ENCODE measurements at regions not wholly inside any gene's neighbourhood (a gene's known extent, or its start where the extent isn't known, plus 50 kb on each side); places are given as distances from the start of the nearest gene placed in this dataset.

DNA sequence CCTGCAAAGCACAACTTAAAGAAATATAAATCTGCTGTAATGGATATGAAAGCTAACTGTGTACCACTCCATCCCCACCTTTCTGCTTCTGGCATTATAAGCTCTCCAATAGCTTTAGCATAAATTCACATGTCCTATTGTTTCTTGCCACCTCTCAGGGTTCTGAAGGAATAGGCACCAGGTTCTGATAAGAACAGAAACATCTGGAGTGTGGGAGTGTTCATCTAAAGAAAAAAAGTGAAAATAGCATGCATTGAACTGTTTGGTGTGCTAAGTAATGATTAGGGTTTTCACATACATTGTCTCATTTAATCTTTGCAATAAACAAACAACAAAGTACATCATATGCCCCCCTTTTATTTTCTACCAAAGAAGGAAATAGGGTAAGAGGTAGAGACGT, 72.3 kb downstream of the FAM76B start:
- DNase-seq (ENCODE audit: low read depth): no peak
- in situ Hi-C loops (cut with HindIII; ENCODE audit: low pct_unique_long_range_greater_than_20kb, low sequenced_read_pairs): no loop called here

DNA sequence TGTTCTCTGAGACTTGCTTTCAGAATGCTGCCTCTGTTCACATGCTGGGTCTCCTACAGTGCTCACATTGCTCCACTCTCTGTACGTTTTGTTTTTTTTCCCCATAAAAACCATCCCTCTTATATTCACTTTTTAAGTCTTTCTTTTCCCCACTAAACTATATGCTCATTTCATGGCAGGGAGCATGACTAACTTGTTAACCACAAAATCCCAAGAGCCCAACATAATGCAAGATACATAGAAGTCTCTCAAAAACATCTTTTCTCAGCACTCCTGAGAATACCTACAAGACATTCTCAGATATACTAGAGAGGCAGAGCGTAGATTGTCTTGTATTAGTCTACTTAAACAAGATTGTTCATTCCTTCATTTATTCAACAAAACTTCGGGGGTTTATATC, 73.3 kb downstream of the FAM76B start:
- in situ Hi-C loops (cut with HindIII; ENCODE audit: low pct_unique_long_range_greater_than_20kb, low sequenced_read_pairs): no loop called here
- no peak for DNase-seq (ENCODE audit: low read depth)

DNA sequence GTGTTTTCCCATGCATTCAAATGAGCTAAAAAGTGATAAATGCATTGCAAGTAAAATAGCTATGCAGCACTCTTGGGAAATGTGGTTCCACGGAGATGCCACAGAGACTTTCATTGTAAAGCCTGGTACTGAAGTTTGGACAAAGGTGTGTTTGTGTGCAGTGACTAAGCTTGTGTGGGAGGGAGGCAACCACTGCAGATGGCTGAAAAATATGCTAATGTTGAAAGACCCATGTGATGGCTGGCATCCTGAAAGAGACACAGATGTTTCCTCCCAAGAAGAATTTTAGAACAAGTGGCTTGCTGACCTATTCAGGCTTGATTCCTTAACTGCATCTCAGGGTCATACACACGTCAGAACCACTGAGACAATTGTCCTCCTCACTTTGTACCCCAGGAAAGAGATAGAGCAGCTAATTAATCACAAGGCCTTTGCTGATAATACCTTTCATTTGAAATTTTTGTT, 73.8 kb downstream of the FAM76B start:
- in situ Hi-C loops (cut with HindIII; ENCODE audit: low pct_unique_long_range_greater_than_20kb, low sequenced_read_pairs): no loop called here
- DNase-seq (ENCODE audit: low read depth): peak; percentile 4

DNA sequence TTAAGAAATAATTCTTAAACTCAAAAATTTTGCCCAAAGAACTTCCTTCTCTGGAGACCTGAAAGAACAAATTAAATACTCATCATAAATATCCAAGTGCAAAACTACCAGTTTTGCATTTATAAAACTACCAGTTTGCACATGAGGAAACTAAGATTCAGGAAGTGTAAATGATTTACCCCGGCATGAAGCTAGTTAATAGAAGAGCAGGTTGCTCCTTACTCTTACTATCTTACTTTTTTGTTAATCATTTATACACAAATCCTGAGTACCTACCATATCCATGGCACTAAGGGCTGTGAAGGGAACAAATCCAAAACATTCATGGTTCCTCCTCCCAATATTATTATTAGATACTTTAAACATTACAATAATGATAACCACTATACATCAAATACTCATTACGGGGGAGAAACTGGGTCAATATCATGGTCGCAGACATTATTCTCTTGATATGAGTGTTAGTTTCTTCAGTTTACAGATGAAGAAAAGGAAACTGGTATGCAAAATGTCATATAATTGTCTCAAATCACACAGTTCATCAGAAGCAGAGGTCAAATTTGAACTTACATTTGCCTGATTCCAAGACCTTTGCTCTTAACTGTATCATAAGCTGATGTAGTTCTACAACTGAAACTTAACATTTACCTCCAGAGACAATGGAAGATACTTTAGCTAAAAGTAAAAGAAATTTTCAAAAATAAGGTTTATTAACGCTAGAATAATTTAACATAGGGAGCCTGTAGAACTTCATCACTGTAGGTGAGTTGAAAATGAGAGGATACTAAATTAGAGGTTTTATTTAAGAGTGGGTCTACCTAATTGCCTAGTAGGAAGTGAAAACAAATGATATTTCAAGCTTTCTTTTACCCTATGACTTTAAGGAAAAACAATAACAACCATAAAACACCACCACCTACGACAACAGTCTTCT, 74.5 kb downstream of the FAM76B start:
- DNase-seq (ENCODE audit: low read depth): no peak
- in situ Hi-C loops (cut with HindIII; ENCODE audit: low pct_unique_long_range_greater_than_20kb, low sequenced_read_pairs): no loop called here

DNA sequence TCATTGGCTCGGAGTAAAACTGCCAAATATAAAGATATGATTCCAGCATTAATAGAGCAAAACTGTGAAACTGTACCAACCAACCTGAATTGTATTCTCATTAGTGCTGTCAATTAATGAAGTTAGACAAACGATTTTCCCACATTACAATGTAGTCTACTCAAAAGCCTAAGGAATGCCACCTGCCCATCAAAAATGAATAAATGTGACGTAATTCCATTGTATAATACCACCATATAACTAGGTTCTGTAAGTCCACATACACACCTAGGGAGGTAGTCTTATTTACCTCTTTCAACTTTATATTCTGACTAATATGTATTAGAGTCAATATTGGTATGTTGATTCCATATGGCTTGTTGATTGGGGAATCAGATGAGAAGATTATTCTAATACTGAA, 76.2 kb downstream of the FAM76B start:
- no peak for DNase-seq (ENCODE audit: low read depth)
- in situ Hi-C loops (cut with HindIII; ENCODE audit: low pct_unique_long_range_greater_than_20kb, low sequenced_read_pairs): no loop called here

DNA sequence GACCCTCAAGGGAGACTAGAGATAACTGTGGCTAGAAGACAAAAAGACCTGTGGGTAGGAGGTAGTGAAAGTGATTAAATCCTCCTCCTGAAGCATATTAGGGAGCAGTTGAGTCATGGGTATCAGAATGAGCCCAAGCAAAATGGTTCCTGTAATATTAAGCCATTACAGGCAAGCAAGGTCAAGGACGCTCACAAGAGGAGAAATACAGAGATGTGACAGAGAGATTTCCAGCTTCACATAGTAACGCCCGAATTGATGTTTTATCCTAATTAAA, 77.7 kb downstream of the FAM76B start:
- in situ Hi-C loops (cut with HindIII; ENCODE audit: low pct_unique_long_range_greater_than_20kb, low sequenced_read_pairs): no loop called here
- DNase-seq (ENCODE audit: low read depth): no peak

DNA sequence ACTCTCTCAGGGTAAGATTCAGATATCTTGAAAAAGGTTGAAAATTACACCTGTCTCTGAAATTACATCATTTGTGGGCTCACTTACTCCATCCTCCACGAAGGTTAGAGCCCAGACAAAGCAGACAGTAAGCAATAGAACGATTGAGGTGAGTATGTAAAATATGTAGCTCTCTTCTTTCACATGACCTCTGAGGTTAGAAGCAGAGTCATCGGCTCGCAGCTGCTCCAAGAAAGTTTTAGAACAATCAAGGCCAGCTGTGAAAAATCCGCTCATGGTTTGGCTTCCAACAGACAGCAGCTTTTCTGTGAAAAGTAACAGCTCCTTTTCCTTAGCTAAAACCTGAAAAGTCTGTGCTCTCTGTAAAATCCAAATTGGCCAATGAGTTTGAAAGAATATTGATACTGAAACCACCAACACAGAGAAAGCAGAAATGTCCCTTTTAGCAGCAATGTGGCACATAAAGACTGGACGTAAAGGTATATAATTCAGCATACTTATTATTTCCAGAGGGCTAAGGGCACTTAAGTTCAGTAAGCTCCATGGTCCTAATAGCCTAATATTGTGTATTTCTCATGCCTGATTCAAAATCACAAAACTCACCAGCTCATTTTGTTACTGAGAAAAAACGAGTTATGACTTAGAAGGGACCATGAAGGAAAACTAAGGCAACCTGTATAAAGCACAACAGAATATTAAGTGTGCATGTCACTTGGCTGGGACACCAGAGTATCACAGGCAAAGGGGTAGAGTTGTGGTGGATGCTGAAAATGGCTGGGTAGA, 78.2 kb downstream of the FAM76B start:
- DNase-seq (ENCODE audit: low read depth): no peak
- in situ Hi-C loops (cut with HindIII; ENCODE audit: low pct_unique_long_range_greater_than_20kb, low sequenced_read_pairs): no loop called here

DNA sequence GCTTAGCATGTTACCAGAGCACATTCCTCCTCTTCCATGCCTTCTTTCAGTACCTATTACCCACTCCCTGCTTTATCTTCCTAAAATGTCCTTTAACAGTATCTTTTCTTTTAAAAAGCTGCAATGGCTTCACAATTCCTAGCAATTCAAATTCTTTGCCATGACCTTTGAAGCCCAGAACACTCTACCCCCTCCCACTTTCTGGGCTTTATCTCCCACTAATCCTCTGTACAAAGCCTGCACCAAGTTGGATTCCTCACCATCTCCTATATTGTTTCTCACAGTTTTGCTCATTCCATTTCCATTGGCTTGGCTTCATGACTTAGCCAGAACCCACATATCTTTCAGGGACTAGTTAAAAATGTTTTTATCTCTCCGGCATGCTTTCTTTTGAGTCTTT, 80.9 kb downstream of the FAM76B start:
- in situ Hi-C loops (cut with HindIII; ENCODE audit: low pct_unique_long_range_greater_than_20kb, low sequenced_read_pairs): no loop called here
- DNase-seq (ENCODE audit: low read depth): no peak

DNA sequence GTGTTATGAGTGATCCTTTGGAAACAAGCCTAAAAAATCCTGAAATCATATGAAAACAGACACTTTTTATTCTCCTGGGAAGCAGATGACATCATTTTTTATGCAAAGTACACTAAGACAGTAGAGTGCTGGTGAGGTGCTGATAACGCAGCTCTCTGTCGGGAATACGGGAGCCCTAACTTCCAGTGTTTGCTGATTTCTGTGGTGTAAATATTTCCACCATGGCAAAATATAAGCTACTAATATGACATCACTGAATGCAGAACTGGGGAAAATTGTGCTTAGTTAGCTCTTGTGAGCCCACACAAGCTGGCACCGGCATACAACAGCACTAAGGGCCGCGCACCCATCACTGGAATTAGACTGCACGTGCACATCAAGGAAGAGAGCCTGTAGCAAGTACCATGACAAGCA, 82.6 kb downstream of the FAM76B start:
- no peak for DNase-seq (ENCODE audit: low read depth)
- in situ Hi-C loops (cut with HindIII; ENCODE audit: low pct_unique_long_range_greater_than_20kb, low sequenced_read_pairs): no loop called here

DNA sequence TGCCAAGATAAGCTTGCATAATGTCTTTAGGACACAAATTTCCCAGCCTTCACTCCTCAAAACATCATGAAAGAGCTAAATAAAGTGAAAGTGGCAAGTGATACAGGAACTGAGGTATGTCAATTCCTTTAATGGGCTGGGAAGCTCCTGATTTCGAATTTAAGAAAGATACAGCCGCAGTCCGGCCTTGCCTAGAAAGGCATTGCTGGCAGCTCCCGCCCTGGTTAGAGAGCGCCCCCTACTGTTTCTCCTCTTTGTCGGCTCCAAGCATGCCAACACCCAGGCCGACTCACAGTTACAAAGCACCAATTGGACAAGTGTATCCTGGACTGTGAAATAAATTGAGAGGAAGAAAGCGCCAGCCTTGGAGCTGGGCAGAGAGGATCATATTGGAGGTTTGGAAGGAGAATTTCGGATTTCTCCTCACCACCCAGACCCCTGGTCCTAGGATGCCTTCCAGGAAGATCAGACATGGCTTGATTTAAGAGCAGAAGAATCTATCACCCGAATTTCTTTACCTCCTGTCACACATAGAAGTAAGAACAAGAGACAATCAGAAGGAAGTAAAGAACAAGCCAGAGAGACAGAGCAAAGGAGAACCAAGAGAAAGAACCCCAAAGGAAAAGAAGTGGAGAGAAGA, 84.0 kb downstream of the FAM76B start:
- peak; percentile 56 for DNase-seq (ENCODE audit: low read depth)
- in situ Hi-C loops (cut with HindIII; ENCODE audit: low pct_unique_long_range_greater_than_20kb, low sequenced_read_pairs): no loop called here

DNA sequence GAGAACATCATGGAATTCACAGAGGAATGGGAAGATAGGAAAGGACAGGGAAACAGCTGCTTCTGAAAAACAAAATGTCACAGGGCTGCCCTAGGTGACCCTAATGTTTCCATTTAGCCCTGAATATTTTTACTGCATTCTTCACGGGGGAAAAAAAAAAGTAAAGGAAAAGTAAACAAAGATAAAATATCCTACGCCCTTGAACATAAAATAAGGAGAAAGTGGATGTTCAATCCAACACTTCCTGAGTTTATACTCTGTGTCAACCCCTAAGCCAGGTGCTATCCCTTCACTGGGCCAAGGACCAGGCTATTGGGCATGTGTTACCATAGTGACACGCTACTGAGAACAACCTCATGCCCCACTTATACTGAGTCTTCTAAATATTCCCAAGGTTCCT, 84.7 kb downstream of the FAM76B start:
- in situ Hi-C loops (cut with HindIII; ENCODE audit: low pct_unique_long_range_greater_than_20kb, low sequenced_read_pairs): no loop called here

DNA sequence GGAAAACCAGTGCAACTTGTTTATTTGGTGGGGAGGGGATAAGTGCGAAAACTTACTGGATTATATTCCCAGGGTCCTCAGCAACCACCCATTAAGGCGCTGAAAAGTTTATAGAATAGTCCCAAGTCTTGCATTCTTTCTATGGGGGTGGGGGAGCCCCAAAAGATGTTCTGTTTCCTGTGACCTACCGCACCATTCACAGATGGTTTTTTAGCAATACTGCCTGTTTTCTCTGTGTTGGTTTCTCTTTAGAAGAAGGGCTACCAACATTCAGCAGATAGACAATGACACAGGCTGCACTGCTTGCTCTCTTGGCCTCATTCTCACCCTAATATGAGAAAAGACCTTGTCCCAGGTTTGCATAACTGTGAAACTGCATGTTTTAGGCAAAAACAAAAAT, 86.5 kb downstream of the FAM76B start:
- in situ Hi-C loops (cut with HindIII; ENCODE audit: low pct_unique_long_range_greater_than_20kb, low sequenced_read_pairs): no loop called here
- no peak for DNase-seq (ENCODE audit: low read depth)

More for the DNA sequence above, 84.7 kb downstream of the FAM76B start:
- no peak for DNase-seq (ENCODE audit: low read depth)

DNA sequence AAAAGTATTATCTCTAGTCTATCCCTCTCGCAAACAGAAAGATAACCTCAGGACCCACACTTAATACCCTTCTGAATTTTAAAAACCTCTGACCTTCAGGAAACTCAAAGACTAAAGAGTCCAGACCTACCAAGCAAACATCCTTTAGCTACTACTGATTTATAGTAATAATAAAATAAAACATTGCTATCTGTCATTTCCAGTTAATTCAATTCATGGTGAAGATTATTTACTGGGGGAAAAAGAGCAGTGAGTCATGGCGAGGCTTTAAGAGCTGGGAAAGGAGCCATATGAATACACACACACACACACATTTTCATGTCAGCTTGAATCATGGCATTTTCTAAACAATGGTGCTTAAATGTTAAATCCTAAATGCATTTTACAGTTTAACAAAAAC, 87.1 kb downstream of the FAM76B start:
- DNase-seq (ENCODE audit: low read depth): no peak
- in situ Hi-C loops (cut with HindIII; ENCODE audit: low pct_unique_long_range_greater_than_20kb, low sequenced_read_pairs): no loop called here

DNA sequence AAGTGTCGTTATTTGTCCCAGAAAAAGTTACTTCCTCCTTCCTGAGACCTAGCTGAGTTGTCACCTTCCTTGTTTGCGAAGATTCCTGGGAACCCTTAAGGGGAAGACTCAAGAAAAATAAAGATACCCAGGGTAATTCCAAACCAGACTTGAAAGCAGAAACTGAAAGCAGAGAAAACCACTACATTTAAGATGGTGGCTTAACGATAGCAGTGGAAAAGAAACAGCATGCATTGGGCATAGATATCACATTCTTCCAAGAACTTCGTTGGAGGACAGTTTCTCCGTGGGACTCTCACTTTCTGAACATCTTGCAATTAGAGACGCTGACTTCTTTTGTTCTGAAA, 89.1 kb downstream of the FAM76B start:
- in situ Hi-C loops (cut with HindIII; ENCODE audit: low pct_unique_long_range_greater_than_20kb, low sequenced_read_pairs): no loop called here
- no peak for DNase-seq (ENCODE audit: low read depth)

DNA sequence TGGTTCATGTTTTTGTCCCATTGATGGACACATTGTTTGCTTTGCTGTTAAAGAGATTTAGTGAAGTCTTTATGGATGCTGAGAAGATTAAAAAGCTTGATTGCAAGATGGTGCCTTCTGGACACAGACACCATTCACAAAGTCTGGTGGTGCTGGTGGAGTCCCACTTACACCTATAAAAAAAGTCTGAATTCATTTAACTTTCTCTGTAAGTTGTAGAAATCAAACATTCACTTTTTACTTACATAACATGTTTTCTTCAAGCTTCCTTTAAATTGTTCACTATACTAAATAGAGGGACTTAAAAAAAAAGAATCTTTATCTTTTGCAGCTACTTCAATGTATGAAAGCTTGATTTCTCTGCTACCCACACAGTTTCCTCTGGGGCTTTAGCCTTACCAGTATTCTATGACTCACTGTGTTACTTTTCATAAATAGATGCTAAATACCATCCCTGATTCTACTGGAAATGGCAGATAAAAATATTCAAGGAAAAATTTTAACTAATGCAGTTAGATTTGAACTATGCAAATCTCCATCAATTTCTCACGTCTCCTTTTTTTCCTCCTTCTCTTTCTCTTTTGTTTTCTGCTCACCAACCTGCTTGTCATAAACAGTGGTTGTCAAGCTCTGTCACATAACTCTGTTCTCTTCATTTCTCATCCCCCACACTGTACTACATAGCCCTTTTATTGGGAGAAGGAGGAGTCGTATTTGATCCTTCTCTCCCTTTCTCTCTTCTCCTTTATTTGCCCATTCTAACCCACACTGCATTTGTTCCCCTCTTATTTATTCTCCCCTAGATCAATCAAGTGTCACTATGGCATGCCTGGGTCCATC, 89.7 kb downstream of the FAM76B start:
- in situ Hi-C loops (cut with HindIII; ENCODE audit: low pct_unique_long_range_greater_than_20kb, low sequenced_read_pairs): no loop called here

DNA sequence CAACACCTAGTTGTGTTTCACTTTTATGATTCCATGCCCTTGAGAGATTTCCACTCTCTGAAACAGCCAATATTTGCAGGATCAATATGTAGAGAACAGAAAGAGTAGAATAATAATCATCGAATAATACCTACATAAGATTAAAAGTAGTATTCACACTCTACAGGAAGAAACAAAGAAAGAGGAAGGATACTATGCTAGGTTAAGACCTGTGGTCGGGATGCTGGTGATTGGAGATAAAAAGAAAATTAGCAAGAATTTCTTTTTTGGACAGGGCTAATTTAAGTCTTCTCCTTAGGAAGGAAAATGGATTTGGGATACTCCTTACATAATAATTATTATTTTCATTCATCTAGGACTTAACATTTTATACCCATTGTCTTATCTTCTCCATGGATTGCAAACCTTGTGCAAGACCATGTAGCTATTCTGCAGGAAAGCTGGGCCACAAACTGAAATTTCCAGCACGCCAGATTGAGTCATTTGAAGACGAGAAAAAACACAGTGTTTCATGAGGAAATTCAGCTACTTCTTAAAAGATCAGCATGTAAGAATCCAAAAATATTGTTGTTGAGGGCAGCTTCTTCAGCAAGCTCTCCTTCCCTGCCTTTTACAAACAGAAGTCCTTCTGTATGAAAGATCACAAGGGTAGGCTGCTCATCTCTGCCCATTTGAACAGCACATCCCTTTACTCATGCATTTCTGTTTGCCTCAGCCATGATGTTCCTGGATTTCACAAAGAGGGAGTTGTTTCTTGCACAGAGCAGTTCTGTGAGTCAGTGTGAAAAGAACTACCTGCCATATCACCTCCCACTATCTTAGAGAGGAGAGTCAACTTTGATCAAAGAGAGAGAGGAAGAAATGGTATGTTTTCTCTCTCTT, 90.7 kb downstream of the FAM76B start:
- no peak for DNase-seq (ENCODE audit: low read depth)
- in situ Hi-C loops (cut with HindIII; ENCODE audit: low pct_unique_long_range_greater_than_20kb, low sequenced_read_pairs): no loop called here

More for the DNA sequence above, 89.7 kb downstream of the FAM76B start:
- no peak for DNase-seq (ENCODE audit: low read depth)

DNA sequence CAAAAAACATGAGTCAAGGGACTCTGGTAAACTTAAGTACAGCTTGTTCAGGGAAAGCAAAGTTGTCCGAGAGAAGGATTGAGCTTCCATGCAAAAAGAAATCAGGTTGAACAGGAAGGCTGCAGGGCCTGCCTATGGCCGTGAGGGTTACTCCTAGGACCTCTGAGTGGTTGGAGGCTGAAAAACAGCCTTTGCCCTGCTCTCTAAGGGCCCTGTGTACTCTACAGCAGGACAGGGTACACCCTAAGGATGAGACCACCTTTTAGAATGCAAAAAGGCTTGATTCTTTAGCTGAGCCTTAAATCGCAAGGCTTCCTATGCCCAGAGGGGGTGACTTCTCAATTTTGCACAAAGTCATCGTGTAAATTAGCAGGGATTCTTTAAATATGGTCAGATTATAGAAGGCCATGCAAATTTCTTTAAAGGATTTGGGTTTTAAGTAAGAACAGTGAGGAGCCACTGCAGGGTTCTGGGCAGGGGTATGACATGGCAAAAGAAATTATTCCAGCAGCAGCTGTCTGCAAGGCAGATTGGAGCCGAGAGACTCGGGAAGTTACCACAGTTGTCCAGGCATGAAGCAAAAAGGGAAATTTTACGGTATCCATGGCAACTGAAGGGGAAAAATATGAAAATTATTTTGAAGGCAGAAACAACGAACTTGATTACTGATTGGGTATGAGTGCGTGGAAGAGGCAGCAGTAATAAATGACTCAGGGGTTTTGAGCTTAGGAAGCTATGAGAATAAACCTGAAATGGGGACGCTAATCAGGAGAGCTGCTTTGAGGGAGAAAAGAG, 91.8 kb downstream of the FAM76B start:
- no peak for DNase-seq (ENCODE audit: low read depth)
- in situ Hi-C loops (cut with HindIII; ENCODE audit: low pct_unique_long_range_greater_than_20kb, low sequenced_read_pairs): no loop called here

Data from Caki2 (cell line).